HG02623 (cell line): ENCODE measurements at regions not wholly inside any gene's neighbourhood (a gene's known extent, or its start where the extent isn't known, plus 50 kb on each side); places are given as distances from the start of the nearest gene placed in this dataset.

Experiments used
- ATAC-seq: cut with Tn5 transposase; IDR thresholded peaks from one replicate; pipeline ENCODE4 v1.9.1; 2021; ENCODE audit warnings: moderate library complexity; ENCODE audit not compliant: unreplicated experiment

GRCh38 chr5:103941596-103941995, 379.0 kb upstream of the NUDT12 start:
- no peak for ATAC-seq

GRCh38 chr5:103938146-103938695, 375.6 kb upstream of the NUDT12 start:
- ATAC-seq: no peak

GRCh38 chr5:103929338-103930013, 366.9 kb upstream of the NUDT12 start:
- no peak for ATAC-seq

GRCh38 chr5:103927739-103928138, 365.1 kb upstream of the NUDT12 start:
- ATAC-seq: no peak

- ATAC-seq: no peak
These were observed 361.1 kb upstream of the NUDT12 start for GRCh38 chr5:103923616-103924168.

- no peak for ATAC-seq
These were observed 356.9 kb upstream of the NUDT12 start for GRCh38 chr5:103919506-103919905.

- ATAC-seq: no peak
These were observed 356.2 kb upstream of the NUDT12 start for GRCh38 chr5:103918668-103919367.

- ATAC-seq: no peak
These were observed 352.5 kb upstream of the NUDT12 start for GRCh38 chr5:103915081-103915480.

GRCh38 chr5:103910786-103911185, 348.2 kb upstream of the NUDT12 start:
- no peak for ATAC-seq

- ATAC-seq: no peak
These were observed 347.4 kb upstream of the NUDT12 start for GRCh38 chr5:103910011-103910410.

- ATAC-seq: no peak
These were observed 346.8 kb upstream of the NUDT12 start for GRCh38 chr5:103909391-103909790.

GRCh38 chr5:103908336-103909080, 345.9 kb upstream of the NUDT12 start:
- no peak for ATAC-seq

GRCh38 chr5:103907001-103907400, 344.4 kb upstream of the NUDT12 start:
- ATAC-seq: no peak

GRCh38 chr5:103904651-103905050, 342.1 kb upstream of the NUDT12 start:
- no peak for ATAC-seq

GRCh38 chr5:103902893-103903292, 340.3 kb upstream of the NUDT12 start:
- no peak for ATAC-seq

- ATAC-seq: no peak
These were observed 339.3 kb upstream of the NUDT12 start for GRCh38 chr5:103901885-103902284.

- ATAC-seq: no peak
These were observed 334.0 kb upstream of the NUDT12 start for GRCh38 chr5:103896593-103896992.

GRCh38 chr5:103895738-103896137, 333.1 kb upstream of the NUDT12 start:
- ATAC-seq: no peak

GRCh38 chr5:103894882-103895281, 332.3 kb upstream of the NUDT12 start:
- ATAC-seq: no peak

- ATAC-seq: no peak
These were observed 328.6 kb upstream of the NUDT12 start for GRCh38 chr5:103891151-103891550.

GRCh38 chr5:103890313-103890712, 327.7 kb upstream of the NUDT12 start:
- ATAC-seq: no peak
